HG03103 (cell line): ENCODE measurements at regions not wholly inside any gene's neighbourhood (a gene's known extent, or its start where the extent isn't known, plus 50 kb on each side); places are given as distances from the start of the nearest gene placed in this dataset.
"Not testable (repeated sequence)": the region's sequence is repeated elsewhere in the genome, so short reads cannot be mapped to it uniquely, and the experiment has no call there.

ENCODE experiments used
- ATAC-seq: cut with Tn5 transposase; IDR thresholded peaks from one replicate; pipeline ENCODE4 v1.9.1; 2021; ENCODE audit warnings: low read depth; ENCODE audit not compliant: unreplicated experiment

DNA sequence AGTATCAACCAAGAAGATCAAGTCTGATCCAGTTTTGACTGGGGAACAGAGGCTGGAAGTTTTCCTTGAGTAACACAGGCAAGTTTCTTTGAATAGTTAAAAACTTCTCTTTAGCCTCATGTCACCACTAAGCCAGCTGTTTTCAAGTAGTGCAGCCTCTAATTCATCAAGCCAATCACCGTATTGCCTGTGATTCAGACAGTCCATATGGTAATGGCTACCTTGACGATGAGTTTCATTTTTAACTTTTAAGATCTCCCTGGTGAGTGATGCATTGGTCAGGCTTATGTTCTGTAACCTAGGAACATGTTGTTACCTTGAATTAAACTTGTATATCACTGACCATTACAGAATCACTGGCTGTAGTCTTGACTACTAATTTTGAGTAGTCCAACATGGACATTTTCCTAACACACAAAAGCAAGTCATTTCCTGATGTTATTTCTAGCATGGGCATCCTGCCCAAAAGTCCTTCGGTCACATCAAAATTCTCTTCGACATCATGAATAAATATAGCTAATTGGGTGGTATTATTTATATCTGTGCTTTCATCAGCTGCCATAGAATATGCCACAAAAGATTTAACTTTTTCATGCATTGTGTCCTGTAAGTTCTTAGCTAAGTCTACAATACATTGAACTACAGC is 238.8 kb upstream of the GCFC2 start:
- no peak for ATAC-seq

DNA sequence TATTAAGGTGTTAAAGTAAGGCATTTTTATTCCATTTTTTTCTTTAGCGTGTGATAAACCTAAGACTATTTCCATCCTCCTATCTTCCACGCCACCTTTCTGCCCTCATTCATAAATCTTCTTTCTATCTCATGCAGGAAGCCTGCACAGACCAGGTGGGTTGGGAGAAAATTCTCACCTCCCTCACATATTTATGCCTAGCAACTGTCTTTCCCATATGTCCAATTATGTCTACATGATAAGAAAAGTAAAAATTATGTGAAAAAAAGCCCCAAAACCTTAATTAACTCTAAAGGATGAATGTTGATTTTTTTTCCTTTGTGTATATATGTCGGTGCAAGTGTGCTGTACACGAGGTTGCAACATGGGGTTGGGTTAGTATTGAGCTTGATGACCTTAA is 225.6 kb upstream of the GCFC2 start:
- no peak for ATAC-seq

DNA sequence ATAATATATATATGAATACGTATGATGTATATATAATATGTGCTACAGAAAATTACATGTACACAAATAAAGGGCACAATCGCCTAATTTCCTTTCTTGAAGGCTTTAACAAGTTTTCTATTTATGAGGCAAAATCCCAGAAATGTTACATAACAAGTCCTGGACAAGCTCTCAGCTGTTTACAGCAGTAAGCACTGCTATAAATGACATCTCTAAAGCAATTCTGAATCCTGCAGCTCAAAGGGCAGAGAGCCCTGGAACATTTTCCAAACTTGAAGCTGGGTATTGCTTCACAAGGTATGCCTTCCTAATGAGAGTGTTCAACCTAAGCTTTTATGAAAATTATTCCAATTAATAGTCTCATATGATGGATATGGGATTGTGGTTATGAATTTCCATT is 222.3 kb upstream of the GCFC2 start:
- ATAC-seq = no peak

DNA sequence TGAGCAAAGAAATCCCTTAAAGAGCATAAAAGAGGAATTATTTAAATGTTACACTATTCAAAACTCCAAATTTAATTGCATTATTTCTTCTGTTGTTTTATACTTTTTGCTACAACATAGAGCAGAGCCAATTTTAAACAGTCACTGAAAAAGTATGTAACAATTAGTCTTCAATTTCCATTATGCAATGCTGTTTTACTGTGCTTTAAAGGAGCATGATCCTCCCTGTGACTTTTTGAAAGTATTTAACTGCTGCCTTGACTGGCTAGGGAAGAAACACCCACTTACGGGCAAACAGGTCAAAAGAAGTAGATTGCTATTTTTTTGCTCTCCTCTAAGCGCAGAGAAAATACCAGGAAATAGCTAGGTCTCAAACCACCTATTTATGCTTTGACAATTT is 217.4 kb upstream of the GCFC2 start:
- no peak for ATAC-seq

DNA sequence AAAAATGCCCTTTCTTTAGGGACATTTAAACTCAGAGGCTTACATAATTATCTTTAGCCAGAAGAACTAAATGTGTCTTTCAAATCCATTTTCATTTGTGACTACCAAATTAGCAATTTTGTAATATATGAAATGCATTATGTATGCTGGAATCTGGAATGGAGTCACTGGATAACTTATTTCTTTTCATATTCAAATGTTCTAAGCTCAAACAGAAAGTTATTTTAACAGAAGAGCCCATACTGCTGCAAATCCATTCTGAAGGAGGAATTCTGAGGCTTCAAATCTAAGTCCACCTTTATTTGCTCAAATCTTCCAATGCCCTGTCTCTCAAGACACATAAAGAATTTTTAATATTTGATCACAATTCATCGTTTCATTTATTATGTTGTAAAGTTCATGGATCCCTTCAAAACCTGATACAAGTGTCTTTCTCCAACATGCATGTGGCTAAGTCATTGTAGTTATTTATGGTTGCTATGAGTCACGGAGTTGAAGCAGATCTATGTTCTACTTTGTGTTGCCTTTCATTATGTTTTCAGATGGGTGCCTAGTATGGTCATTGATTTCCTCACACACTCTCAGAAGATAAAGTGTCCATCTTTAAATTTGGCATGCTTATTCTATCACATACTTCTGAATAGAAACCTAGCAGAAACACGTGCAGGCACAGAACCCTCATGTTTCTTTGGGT is 214.8 kb upstream of the GCFC2 start:
- ATAC-seq = no peak

DNA sequence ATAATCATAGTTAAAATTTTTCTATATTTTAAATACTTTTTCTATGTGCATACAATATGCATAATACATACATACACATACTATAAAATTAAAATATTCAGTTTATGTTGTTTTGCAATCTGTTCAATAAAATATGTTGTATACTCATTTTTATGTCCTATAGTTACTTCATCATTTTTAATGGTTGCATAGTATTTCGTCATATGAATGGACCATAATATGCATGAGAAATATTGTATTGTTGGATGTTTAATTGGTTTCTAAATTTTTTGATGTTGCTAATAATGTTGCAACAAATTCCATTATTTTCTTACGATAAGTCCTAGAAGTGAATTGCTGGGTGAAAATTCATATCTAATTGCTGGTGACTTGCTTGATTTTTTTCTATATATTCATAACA is 211.5 kb upstream of the GCFC2 start:
- no peak for ATAC-seq

DNA sequence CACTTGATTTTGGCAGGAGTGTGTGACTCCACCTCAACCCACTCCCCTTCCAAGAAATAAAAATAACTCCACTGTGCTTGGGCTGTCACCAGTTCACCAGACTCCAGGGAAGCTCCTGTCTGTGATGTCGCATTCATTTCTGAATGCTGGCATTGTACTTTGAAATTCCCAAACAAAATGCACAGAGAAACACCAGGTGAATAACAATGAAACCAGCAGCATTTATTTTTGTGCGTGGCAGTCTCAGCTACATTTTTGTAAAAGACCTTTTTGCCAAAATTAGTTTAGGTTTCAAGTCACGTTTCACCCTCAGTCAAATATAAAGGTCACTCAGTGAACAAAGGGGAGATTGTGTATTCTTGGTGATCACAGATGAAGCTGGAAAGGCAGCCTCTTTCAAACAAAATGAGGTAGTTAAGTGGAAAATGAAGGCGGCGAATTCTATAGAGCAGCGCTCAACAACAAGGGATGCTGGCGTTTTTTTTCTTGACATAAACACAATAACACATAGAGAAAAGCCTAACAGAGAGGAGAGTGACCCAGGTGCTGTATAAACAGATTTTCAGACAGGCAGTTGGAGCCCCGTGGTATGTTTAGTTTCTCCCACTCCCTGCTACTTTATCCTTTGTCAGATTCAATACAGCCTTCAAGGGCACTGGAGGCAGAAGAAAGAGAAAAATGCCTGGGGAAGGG is 210.3 kb upstream of the GCFC2 start:
- no peak for ATAC-seq

DNA sequence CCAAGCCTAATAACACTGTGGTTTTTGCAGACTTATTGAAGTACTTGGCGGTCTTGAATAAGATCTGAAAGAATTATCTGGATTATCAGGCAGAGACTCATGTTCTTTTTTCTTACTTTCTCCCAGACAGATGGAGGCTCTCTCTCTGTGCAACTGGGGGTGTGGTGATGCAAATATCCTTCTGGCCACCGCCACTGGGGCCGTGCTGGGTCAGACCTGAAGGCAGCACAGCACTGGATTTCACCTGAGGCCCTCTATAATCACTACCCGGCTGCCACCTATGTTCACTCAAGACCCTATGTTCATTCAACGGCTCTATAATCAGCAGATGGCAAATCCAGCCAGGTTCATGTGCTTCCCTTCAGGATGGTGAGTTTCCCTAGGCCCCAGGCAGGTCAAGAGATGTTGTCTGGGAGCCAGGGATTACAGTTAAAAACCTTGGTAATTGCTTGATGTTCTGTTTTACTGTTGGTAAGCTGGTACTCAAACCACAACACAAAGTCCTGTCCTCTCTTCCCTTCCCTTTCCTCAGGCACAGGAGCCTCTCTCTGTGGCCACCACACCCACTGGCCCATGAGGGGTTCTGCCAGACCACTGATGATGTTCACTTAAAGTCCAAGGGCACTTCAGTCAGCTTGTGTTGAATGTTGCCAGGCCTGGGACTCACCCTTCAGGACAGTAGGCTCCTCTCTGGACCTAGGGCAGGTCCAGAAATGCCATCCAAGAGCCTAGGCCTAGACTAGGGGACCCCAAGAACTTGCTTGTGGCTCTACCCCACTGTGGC is 205.3 kb upstream of the GCFC2 start:
- ATAC-seq = no peak

DNA sequence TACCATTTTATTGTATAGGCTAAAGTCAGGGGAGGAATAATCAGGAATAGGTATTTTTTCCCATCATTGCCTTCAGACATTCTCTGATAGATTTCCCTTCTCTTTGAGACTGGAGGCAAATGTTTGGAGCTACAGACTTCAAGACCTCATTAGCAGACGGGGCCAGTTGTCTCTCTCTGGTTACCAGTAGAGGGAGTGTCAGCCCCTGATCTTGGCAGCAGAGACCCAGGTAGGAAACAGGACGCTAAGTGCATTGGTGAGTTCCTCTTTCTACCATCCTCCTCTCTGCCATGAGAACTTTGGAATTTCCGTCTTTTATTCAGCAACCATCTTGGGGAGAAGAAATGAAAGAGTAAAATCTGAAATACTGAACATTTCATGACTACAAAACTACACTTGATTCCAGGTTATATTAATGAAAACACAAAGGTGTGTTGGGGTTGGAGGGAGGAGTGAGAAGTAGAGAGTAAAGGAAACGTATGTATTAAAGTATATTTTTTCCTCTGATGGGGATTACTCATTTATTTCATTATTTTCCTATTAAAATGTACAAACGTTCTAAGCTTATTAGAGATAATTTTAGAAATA is 186.2 kb upstream of the GCFC2 start:
- peak; percentile 84 for ATAC-seq

DNA sequence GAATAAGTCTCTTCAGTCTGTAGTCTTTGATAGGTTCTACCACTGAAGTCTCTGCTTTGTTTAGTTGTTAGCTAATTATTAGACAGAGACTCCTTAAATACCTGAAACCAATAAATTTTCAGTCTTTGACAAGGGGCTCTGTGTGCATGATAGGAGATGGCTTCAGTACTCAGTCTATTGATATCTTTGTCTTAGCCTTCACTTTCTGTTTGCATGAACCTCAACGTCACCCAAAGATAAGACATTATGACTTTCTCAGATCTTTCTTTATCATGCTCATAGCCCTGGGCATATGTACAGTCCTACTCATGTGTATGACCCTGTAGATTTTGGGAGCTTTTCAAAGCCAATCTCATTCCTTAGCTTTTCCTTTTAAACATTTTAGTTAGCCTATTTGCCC is 183.5 kb upstream of the GCFC2 start:
- no peak for ATAC-seq

DNA sequence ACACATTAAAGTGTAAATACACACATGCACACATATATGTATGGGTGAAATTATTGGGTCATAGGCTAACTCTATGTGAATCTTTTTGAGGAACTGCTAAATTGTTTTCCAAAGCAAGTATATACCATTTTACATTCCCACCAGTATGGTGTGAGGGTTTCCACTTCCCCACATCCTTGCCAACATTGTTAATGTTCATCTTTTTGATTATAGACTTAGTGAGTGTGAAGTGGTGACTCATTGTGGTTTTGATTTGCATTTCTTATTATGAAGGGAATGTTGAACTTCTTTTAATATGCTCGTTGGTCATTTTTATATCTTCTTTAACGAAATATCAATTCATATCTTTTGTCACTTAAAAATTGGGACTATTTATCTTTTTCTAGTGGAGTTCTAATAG is 181.8 kb upstream of the GCFC2 start:
- no peak for ATAC-seq

DNA sequence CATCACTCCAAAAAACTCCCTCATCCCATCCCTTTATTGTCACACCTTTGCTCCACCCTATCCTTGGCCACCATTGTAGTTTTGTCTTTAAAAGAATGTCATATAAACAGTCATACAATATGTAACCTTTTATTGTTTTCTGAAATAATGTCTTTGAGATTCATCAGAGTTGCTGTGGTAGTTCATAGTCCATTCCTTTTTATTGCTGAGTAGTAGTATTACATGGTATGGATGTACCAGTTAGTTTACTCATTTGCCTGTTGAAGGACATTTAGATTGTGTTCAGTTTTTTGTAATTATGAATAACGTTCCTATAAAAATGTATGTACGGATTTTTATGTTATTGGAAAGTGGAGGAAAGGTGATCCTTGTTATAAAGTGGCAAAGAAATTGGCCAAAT is 171.8 kb upstream of the GCFC2 start:
- no peak for ATAC-seq

DNA sequence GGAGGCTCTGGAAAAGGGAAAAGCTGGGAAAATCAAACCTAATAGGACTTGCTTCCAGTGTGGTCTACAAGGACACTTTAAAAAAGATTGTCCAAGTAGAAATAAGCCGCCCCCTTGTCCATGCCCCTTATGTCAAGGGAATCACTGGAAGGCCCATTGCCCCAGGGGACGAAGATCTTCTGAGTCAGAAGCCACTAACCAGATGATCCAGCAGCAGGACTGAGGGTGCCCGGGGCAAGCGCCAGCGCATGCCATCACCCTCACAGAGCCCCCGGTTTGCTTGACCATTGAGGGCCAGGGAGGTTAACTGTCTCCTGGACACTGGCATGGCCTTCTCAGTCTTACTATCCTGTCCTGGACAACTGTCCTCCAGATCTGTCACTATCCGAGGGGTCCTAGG is 164.9 kb upstream of the GCFC2 start:
- not testable (repeated sequence) for ATAC-seq

DNA sequence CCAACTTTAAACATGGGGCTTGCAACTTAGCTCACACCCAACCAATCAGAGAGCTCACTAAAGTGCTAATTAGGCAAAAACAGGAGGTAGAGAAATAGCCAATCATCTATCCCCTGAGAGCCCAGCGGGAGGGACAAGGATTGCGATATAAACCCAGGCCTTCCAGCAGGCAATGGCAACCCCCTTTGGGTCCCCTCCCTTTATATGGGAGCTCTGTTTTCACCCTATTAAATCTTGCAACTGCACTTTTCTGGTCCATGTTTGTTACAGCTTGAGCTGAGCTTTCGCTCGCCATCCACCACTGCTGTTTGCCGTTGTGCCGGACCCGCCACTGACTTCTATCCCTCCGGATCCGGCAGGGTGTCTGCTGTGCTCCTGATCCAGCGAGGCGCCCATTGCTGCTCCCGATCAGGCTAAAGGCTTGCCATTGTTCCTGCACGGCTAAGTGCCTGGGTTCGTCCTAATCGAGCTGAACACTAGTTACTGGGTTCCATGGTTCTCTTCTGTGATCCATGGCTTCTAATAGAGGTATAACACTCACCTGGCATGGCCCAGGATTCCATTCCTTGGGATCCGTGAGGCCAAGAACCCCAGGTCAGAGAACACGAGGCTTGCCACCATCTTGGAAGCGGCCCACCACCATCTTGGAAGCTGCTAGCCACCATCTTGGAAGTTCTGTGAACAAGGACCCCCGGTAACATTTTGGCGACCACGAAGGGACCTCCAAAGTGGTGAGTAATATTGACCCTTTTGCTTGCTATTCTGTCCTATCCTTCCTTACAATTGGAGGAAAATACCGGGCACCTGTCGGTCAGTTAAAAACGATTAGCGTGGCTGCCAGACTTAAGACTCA is 161.3 kb upstream of the GCFC2 start:
- not testable (repeated sequence) for ATAC-seq

DNA sequence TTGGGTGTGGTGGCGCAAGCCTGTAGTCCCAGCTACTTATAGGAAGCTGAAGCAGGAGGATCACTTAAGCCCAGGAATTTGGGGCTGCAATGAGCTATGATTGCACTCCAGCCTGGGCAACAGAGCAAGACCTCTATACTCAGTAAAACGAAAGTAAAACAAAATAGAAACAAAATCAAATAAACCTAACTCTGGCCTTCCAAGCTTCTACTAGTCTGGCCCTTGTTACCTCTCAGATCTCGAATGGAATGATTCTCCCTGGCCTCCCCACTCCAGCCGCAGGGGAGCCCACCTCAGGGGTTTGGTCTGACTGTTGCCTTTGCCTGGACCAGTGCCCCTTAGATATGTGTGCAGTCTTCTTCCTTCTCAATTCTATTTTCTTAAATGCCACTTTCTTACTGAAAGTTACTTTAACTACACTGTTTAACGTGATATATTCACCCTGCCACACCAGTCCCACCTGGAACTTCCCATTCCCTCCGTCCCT is 160.0 kb upstream of the GCFC2 start:
- ATAC-seq = no peak

DNA sequence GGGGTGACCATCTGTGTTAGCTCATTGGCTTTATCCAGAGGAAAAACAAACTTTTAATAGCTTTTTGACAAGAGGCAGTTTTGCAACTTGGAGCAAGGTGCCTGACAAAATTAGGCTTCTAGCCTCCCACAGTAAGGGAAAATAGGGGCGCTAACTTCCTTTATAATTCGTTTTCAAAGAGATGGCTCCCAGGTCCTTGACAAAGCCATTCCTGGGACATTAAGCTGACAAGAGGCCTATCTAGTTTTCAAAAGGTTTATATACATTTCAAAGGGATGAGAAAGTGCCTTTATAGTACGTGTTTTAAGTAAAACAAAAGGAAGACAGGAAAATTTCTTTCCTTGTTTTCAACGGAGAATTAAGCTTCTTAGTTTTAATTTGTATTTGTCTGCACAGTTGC is 159.4 kb upstream of the GCFC2 start:
- no peak for ATAC-seq

DNA sequence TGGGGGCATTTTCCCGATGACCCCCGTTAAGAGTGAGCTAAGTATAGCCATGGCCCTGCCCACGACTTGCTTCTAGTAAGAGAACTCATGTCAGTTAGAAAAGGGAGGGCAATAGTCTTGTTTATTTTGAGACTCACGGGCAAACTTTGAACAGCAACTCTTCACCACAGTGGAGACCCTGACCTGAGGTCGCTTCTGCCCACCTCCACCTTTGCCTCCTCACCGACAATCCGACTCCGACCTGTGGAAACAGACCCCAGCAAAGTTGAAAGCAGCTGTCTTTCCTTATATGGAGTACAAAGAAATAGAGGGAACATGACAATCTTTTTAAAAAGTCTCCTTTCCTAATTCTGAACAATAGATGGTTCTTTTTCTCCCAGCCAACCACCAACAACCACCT is 155.0 kb upstream of the GCFC2 start:
- ATAC-seq = no peak

DNA sequence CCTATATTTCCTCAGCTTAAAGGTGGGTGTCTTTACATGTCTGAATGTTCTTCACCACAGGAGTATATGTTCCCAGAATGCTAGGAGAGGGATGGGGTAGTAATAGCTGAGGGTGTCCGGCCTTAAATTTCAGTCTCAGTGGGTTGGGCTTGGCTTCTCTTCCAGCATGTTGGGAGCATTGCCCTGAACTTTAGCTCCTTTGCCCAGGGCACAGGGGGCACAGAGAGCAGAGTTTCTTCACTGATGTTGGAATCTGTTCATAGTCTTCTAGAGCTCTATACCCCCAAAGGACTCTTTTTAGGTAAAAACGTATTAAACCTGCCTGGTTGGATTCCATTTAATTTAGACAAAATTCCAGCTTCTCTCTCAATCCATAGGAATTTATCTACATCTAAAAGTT is 154.4 kb upstream of the GCFC2 start:
- no peak for ATAC-seq

DNA sequence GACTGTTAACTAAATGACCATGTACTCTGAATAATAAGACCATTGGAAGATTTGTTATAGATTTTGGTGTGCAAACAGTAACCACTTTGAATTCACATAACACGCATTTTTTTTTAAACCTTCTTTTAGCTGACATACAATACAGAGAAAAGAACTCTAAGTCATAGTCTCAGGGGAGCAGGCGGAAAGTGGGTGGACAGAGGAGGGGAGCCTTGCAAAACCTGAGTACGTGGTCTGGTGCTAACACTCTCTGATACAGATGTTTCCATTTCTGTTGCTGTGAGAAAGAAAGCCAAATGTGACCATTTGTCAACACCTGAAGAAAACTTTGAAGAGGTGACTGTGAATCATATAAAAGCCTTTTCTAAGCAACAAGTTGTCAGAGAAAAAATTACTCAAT is 151.8 kb upstream of the GCFC2 start:
- no peak for ATAC-seq

DNA sequence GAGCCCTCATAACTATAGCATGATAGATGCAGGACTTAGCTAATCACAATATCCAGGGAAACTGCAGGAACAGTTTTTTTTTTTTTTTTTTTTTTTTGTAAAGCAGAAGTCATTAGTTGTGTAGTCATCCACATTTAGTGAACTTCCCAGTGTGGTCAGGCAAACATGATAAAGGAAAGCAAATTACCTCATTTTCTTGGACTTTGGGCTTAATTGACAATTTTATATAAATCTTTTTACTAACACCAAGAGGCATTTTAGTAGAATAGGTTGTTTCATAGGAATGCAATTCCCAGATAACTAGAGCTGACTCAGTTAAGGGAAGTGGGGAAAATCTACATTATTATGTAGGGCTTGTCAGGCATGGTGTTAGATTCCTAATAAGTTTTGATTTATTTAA is 142.7 kb upstream of the GCFC2 start:
- ATAC-seq = no peak
